Liver (tissue), 8 donors: ENCODE measurements at regions not wholly inside any gene's neighbourhood (a gene's known extent, or its start where the extent isn't known, plus 50 kb on each side); places are given as distances from the start of the nearest gene placed in this dataset.

Source experiments
- DNase-seq: peaks from one replicate; pipeline ENCODE4 v3.0.0-alpha.2; 2017; ENCODE audit warnings: low spot score
- H3K27ac ChIP-seq, 2 donors: one replicate each; pipeline ENCODE4 v1.7.0; 2013; ENCODE audit warnings: inconsistent platforms in 2 of 2, low read length in 2 of 2, control low read depth in 1 of 2, low read depth in 1 of 2, mild to moderate bottlenecking in 1 of 2
- H3K27me3 ChIP-seq, 4 donors: one replicate each; pipeline versions ENCODE4 v1.6.1 to v1.7.0; 2013; ENCODE audit warnings: low read length in 3 of 4, inconsistent platforms in 1 of 4, mild to moderate bottlenecking in 1 of 4, moderate library complexity in 1 of 4; ENCODE audit not compliant: control insufficient read depth in 4 of 4, insufficient read depth in 4 of 4
- H3K36me3 ChIP-seq, 4 donors: one replicate each; pipeline versions ENCODE4 v1.6.1 to v1.7.0; 2013; ENCODE audit warnings: low read length in 3 of 4, mild to moderate bottlenecking in 3 of 4, low read depth in 1 of 4, moderate library complexity in 1 of 4; ENCODE audit not compliant: control insufficient read depth in 4 of 4, insufficient read depth in 3 of 4
- H3K4me1 ChIP-seq, 4 donors: one replicate each; pipeline versions ENCODE4 v1.6.1 to v1.7.0; 2013; ENCODE audit warnings: low read length in 3 of 4, mild to moderate bottlenecking in 3 of 4, moderate library complexity in 1 of 4; ENCODE audit not compliant: control insufficient read depth in 4 of 4, insufficient read depth in 4 of 4
- H3K4me3 ChIP-seq, 3 donors: one replicate each; pipeline versions ENCODE4 v1.6.1 to v1.7.0; 2013; ENCODE audit warnings: low read length in 3 of 3, control low read depth in 1 of 3, low read depth in 1 of 3, mild to moderate bottlenecking in 1 of 3
- H3K9ac ChIP-seq, 2 donors: one replicate each; pipeline ENCODE4 v1.7.0; 2013; ENCODE audit warnings: low read length in 2 of 2, mild to moderate bottlenecking in 2 of 2, moderate library complexity in 2 of 2, control low read depth in 1 of 2, low read depth in 1 of 2
- H3K9me3 ChIP-seq, 4 donors: one replicate each; pipeline versions ENCODE4 v1.6.1 to v1.7.0; 2013; ENCODE audit warnings: low read length in 3 of 4; ENCODE audit not compliant: control insufficient read depth in 4 of 4
- CTCF ChIP-seq: fragments of 150-350 bp; IDR thresholded peaks from 2 replicates; pipeline ENCODE4 v1.5.1; 2017; ENCODE audit warnings: improper control_type of control experiment, low read depth, low read length; ENCODE audit not compliant: missing input control
- EGR1 ChIP-seq, 2 donors: IDR thresholded peaks; 2 replicates each; pipeline ENCODE4 v1.6.1; 2016 to 2018; ENCODE audit warnings: antibody characterized with exemption in 2 of 2, low read depth in 2 of 2
- FOXA1 ChIP-seq: IDR thresholded peaks from 2 replicates; pipeline ENCODE4 v1.6.1; 2016; ENCODE audit warnings: antibody characterized with exemption
- FOXA2 ChIP-seq: IDR thresholded peaks from 2 replicates; pipeline ENCODE4 v1.6.1; 2016; ENCODE audit warnings: antibody characterized with exemption
- GABPA ChIP-seq, 2 donors: IDR thresholded peaks in 1 of 2; conservative IDR thresholded peaks in 1 of 2; 2 replicates each; pipeline ENCODE4 v1.6.1; 2016; ENCODE audit warnings: antibody characterized with exemption in 2 of 2, mild to moderate bottlenecking in 1 of 2, moderate library complexity in 1 of 2
- HNF4A ChIP-seq, 2 donors: conservative IDR thresholded peaks; 2 replicates each; pipeline ENCODE4 v1.6.1; 2016; ENCODE audit warnings: antibody characterized with exemption in 2 of 2, mild to moderate bottlenecking in 2 of 2
- JUND ChIP-seq, 2 donors: IDR thresholded peaks; 2 replicates each; pipeline ENCODE4 v1.6.1; 2016; ENCODE audit warnings: antibody characterized with exemption in 2 of 2
- NR2F2 ChIP-seq: IDR thresholded peaks from 2 replicates; pipeline ENCODE4 v1.6.1; 2016; ENCODE audit warnings: antibody characterized with exemption
- RAD21 ChIP-seq, 2 donors: IDR thresholded peaks; 2 replicates each; pipeline ENCODE4 v1.6.1; 2016; ENCODE audit warnings: antibody characterized with exemption in 2 of 2, mild to moderate bottlenecking in 2 of 2
- RXRA ChIP-seq, 2 donors: IDR thresholded peaks; 2 replicates each; pipeline ENCODE4 v1.6.1; 2017 to 2018; ENCODE audit warnings: antibody characterized with exemption in 2 of 2, mild to moderate bottlenecking in 1 of 2
- SP1 ChIP-seq: IDR thresholded peaks from 2 replicates; pipeline ENCODE4 v1.6.1; 2018; ENCODE audit warnings: antibody characterized with exemption, mild to moderate bottlenecking
- YY1 ChIP-seq: IDR thresholded peaks from 2 replicates; pipeline ENCODE4 v1.6.1; 2016; ENCODE audit warnings: antibody characterized with exemption, mild to moderate bottlenecking
- WGBS: extraction: QIAGEN DNeasy Blood & Tissue Kit; methylation state at CpG from one replicate; pipeline ENCODE4 v1.1.7; 2013; 5-methylcytosine and 5-hydroxymethylcytosine counted together
- TF ChIP-seq, protein P1 (sequence below): IDR thresholded peaks from 2 replicates; pipeline ENCODE4 v1.6.1; 2016; ENCODE audit warnings: antibody characterized with exemption
- TF ChIP-seq, protein P2 (sequence below): IDR thresholded peaks from 2 replicates; pipeline ENCODE4 v1.6.1; 2016; ENCODE audit warnings: antibody characterized with exemption, mild to moderate bottlenecking
- TF ChIP-seq, protein P3 (sequence below): IDR thresholded peaks from 2 replicates; pipeline ENCODE4 v1.6.1; 2016; ENCODE audit warnings: antibody characterized with exemption
- TF ChIP-seq, protein P4 (sequence below): IDR thresholded peaks from 2 replicates; pipeline ENCODE4 v1.6.1; 2016; ENCODE audit warnings: antibody characterized with exemption
- donor health status: healthy.
- donor health status: healthy.
- donor health status: healthy.
- donor health status: healthy.
- donor health status: healthy.

DNA sequence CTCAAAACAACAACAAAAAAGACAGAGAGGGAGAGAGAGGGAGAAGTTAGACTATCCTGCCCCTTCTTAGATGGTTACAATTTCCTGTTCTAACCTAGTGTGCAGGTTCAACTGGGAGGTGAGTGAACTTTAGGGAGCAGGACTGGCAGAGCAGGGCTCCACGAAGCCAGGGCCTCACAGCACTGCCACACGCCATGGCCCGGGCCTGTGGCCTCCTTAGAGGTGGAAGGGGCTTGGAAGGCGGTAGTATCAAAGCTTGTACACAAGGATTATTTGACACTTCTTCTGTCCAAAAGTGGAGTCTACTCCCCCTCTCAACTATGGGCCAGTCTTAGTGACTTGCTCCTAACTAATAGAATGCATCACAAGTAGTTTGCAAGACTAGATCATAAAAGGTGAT, 62.9 kb upstream of the TMEM72 start:
- DNase-seq = no peak
- Histone ChIP-seq H3K27me3 (peaks cover 0 to 5% (median 0%) of the 10 kb centered on the region in 4 donors), H3K9ac (no peak overlapping the region), H3K9me3 (peaks cover 0 to 2% (median 0%) of the 10 kb centered on the region in 4 donors), H3K4me1 (no peaks in the 10 kb centered on the region), H3K36me3 (no peaks in the 10 kb centered on the region), H3K4me3 (no peak overlapping the region), H3K27ac (no peak overlapping the region)
- 92% methylated on average over 4 of the region's 4 CpGs for WGBS
- TF ChIP-seq HNF4A (conservative IDR thresholded peaks at IDR 0.05) (no peak), RXRA (IDR thresholded peaks at IDR 0.05) (no peak), FOXA1 (no peak), FOXA2 (no peak), YY1 (no peak), NR2F2 (no peak), GABPA (IDR thresholded peaks at IDR 0.05 in 1 of 2, conservative IDR thresholded peaks at IDR 0.05 in 1 of 2) (no peak), SP1 (no peak)
- TF ChIP-seq, protein P1, sequence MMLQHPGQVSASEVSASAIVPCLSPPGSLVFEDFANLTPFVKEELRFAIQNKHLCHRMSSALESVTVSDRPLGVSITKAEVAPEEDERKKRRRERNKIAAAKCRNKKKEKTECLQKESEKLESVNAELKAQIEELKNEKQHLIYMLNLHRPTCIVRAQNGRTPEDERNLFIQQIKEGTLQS = no peak
- TF ChIP-seq, protein P2, sequence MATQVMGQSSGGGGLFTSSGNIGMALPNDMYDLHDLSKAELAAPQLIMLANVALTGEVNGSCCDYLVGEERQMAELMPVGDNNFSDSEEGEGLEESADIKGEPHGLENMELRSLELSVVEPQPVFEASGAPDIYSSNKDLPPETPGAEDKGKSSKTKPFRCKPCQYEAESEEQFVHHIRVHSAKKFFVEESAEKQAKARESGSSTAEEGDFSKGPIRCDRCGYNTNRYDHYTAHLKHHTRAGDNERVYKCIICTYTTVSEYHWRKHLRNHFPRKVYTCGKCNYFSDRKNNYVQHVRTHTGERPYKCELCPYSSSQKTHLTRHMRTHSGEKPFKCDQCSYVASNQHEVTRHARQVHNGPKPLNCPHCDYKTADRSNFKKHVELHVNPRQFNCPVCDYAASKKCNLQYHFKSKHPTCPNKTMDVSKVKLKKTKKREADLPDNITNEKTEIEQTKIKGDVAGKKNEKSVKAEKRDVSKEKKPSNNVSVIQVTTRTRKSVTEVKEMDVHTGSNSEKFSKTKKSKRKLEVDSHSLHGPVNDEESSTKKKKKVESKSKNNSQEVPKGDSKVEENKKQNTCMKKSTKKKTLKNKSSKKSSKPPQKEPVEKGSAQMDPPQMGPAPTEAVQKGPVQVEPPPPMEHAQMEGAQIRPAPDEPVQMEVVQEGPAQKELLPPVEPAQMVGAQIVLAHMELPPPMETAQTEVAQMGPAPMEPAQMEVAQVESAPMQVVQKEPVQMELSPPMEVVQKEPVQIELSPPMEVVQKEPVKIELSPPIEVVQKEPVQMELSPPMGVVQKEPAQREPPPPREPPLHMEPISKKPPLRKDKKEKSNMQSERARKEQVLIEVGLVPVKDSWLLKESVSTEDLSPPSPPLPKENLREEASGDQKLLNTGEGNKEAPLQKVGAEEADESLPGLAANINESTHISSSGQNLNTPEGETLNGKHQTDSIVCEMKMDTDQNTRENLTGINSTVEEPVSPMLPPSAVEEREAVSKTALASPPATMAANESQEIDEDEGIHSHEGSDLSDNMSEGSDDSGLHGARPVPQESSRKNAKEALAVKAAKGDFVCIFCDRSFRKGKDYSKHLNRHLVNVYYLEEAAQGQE = no peak

DNA sequence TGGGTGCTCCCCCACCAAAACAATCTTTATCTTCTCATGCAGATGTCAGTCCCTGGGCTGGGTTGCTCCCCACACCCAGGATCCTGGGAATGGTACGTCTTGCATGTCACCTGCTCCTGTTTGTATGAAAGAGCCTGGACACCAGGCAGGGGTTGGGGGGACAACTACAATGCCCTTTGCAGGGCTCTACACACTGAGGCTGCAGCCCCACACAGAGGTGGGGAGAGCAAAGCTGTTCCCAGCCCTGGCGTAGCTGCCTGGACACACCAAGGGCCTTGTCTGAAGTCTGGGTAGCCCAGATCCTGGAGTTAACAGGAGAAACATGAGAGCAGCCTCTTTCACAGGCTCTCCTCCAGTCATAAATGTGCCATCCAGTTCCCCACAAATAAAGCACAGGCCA, 61.2 kb upstream of the TMEM72 start:
- no peak overlapping the region for H3K27ac ChIP-seq
- H3K4me3 ChIP-seq = no peak overlapping the region
- H3K4me1 ChIP-seq = no peaks in the 10 kb centered on the region
- DNase-seq = no peak
- 87% methylated on average over 2 of the region's 2 CpGs for WGBS
- no peak for TF ChIP-seq HNF4A (conservative IDR thresholded peaks at IDR 0.05)
- TF ChIP-seq, protein P1 = no peak
- no peak for TF ChIP-seq NR2F2
- no peak for TF ChIP-seq JUND (IDR thresholded peaks at IDR 0.05)
- no peak for TF ChIP-seq RXRA (IDR thresholded peaks at IDR 0.05)
- TF ChIP-seq, protein P3, sequence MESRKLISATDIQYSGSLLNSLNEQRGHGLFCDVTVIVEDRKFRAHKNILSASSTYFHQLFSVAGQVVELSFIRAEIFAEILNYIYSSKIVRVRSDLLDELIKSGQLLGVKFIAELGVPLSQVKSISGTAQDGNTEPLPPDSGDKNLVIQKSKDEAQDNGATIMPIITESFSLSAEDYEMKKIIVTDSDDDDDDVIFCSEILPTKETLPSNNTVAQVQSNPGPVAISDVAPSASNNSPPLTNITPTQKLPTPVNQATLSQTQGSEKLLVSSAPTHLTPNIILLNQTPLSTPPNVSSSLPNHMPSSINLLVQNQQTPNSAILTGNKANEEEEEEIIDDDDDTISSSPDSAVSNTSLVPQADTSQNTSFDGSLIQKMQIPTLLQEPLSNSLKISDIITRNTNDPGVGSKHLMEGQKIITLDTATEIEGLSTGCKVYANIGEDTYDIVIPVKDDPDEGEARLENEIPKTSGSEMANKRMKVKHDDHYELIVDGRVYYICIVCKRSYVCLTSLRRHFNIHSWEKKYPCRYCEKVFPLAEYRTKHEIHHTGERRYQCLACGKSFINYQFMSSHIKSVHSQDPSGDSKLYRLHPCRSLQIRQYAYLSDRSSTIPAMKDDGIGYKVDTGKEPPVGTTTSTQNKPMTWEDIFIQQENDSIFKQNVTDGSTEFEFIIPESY = no peak
- no peak for TF ChIP-seq FOXA1
- TF ChIP-seq CTCF = no peak
- no peak for TF ChIP-seq RAD21 (IDR thresholded peaks at IDR 0.05)
- TF ChIP-seq, protein P4, sequence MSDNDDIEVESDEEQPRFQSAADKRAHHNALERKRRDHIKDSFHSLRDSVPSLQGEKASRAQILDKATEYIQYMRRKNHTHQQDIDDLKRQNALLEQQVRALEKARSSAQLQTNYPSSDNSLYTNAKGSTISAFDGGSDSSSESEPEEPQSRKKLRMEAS = no peak
- no peak for TF ChIP-seq SP1
- no peak for TF ChIP-seq EGR1 (IDR thresholded peaks at IDR 0.05; ENCODE audit: low read depth in 2 of 2)
- peaks cover 0 to 2% (median 0%) of the 10 kb centered on the region in 4 donors for H3K9me3 ChIP-seq
- no peak overlapping the region for H3K9ac ChIP-seq
- H3K27me3 ChIP-seq = peaks cover 0 to 5% (median 0%) of the 10 kb centered on the region in 4 donors
- H3K36me3 ChIP-seq = no peaks in the 10 kb centered on the region
